ENCODE measurements at regions not wholly inside any gene's neighbourhood (a gene's known extent, or its start where the extent isn't known, plus 50 kb on each side); places are given as distances from the start of the nearest gene placed in this dataset.
A peak's percentile ranks its signal among the peaks of the same experiment; 100 is the strongest.

- H3K4me3 ChIP-seq = no peak overlapping the region
- no peaks in the 10 kb centered on the region for H3K36me3 ChIP-seq
- no peaks in the 10 kb centered on the region for H3K4me1 ChIP-seq
- intact Hi-C loops (cut with DNase I; ENCODE audit: low total_unique reads) = no loop called here
- H3K9me3 ChIP-seq = peaks cover 0 to 55% (median 33%) of the 10 kb centered on the region in 8 donors
- H3K27me3 ChIP-seq (replicated peaks in 1 of 7) = no peaks in the 10 kb centered on the region
- TF ChIP-seq CTCF (IDR thresholded peaks at IDR 0.05 in 8 of 11, conservative IDR thresholded peaks at IDR 0.05 in 3 of 11) = no peak
- no peak for TF ChIP-seq POLR2A (IDR thresholded peaks at IDR 0.05)
- H3K27ac ChIP-seq = no peak overlapping the region
- DNase-seq = no peak
These were observed 795.8 kb upstream of the SALL3 start for GRCh38 chr18:78183815-78184214.

- no peak for DNase-seq
- peaks cover 0 to 24% (median 0%) of the 10 kb centered on the region in 8 donors for H3K9me3 ChIP-seq
- intact Hi-C loops (cut with DNase I; ENCODE audit: low total_unique reads) = no loop called here
- no peak overlapping the region for H3K27ac ChIP-seq
- H3K27me3 ChIP-seq (replicated peaks in 1 of 7) = no peaks in the 10 kb centered on the region
- H3K4me3 ChIP-seq = no peak overlapping the region
- no peaks in the 10 kb centered on the region for H3K4me1 ChIP-seq
- WGBS, 5 donors = 59 to 66% (median 63%) methylated on average over 4 of the region's 4 CpGs
- no peak for TF ChIP-seq POLR2AphosphoS5 (IDR thresholded peaks at IDR 0.05)
- TF ChIP-seq POLR2A (IDR thresholded peaks at IDR 0.05) = no peak
- H3K36me3 ChIP-seq = no peaks in the 10 kb centered on the region
These were observed 788.3 kb upstream of the SALL3 start for GRCh38 chr18:78191276-78191675.

GRCh38 chr18:78192054-78192453 lies 787.6 kb upstream of the SALL3 start:
- H3K27me3 ChIP-seq (replicated peaks in 1 of 7) = no peaks in the 10 kb centered on the region
- H3K36me3 ChIP-seq = no peaks in the 10 kb centered on the region
- DNase-seq = no peak
- H3K9me3 ChIP-seq = peaks cover 0 to 17% (median 0%) of the 10 kb centered on the region in 8 donors
- no peak overlapping the region for H3K4me3 ChIP-seq
- H3K4me1 ChIP-seq = no peaks in the 10 kb centered on the region
- intact Hi-C loops (cut with DNase I; ENCODE audit: low total_unique reads) = no loop called here
- TF ChIP-seq CTCF (IDR thresholded peaks at IDR 0.05 in 8 of 11, conservative IDR thresholded peaks at IDR 0.05 in 3 of 11) (peak in 3 of 11 experiments; percentile 19 to 35 (median 32)), POLR2AphosphoS5 (IDR thresholded peaks at IDR 0.05) (no peak), POLR2A (IDR thresholded peaks at IDR 0.05) (no peak)
- WGBS, 5 donors = 3 to 12% (median 11%) methylated on average over 1 of the region's 1 CpG
- H3K27ac ChIP-seq = no peak overlapping the region

- H3K4me1 ChIP-seq = no peaks in the 10 kb centered on the region
- DNase-seq = no peak
- H3K36me3 ChIP-seq = no peaks in the 10 kb centered on the region
- intact Hi-C loops (cut with DNase I; ENCODE audit: low total_unique reads) = no loop called here
- 69 to 89% (median 75%) methylated on average over 2 of the region's 2 CpGs for WGBS, 5 donors
- no peak overlapping the region for H3K27ac ChIP-seq
- H3K4me3 ChIP-seq = no peak overlapping the region
- TF ChIP-seq POLR2AphosphoS5 (IDR thresholded peaks at IDR 0.05) (no peak), CTCF (IDR thresholded peaks at IDR 0.05 in 8 of 11, conservative IDR thresholded peaks at IDR 0.05 in 3 of 11) (no peak), POLR2A (IDR thresholded peaks at IDR 0.05) (no peak)
- peaks cover 0 to 8% (median 0%) of the 10 kb centered on the region in 8 donors for H3K9me3 ChIP-seq
- no peaks in the 10 kb centered on the region for H3K27me3 ChIP-seq (replicated peaks in 1 of 7)
These were observed 783.3 kb upstream of the SALL3 start for GRCh38 chr18:78196280-78196679.

GRCh38 chr18:78199002-78199401 lies 780.6 kb upstream of the SALL3 start:
- 61 to 82% (median 67%) methylated on average over 5 of the region's 5 CpGs for WGBS, 5 donors
- Histone ChIP-seq H3K4me1 (no peaks in the 10 kb centered on the region), H3K9me3 (peaks cover 0 to 19% (median 0%) of the 10 kb centered on the region in 8 donors), H3K27ac (no peak overlapping the region), H3K4me3 (no peak overlapping the region), H3K27me3 (replicated peaks in 1 of 7) (no peaks in the 10 kb centered on the region), H3K36me3 (no peaks in the 10 kb centered on the region)
- no peak for DNase-seq
- no peak for TF ChIP-seq POLR2AphosphoS5 (IDR thresholded peaks at IDR 0.05)
- TF ChIP-seq POLR2A (IDR thresholded peaks at IDR 0.05) = no peak
- TF ChIP-seq CTCF (IDR thresholded peaks at IDR 0.05 in 8 of 11, conservative IDR thresholded peaks at IDR 0.05 in 3 of 11) = no peak
- intact Hi-C loops (cut with DNase I; ENCODE audit: low total_unique reads) = no loop called here

Measured in spleen (tissue), 11 donors.